22Rv1 (cell line): ENCODE measurements at regions not wholly inside any gene's neighbourhood (a gene's known extent, or its start where the extent isn't known, plus 50 kb on each side); places are given as distances from the start of the nearest gene placed in this dataset.

Source experiments
- CTCF ChIP-seq: fragments of 450-650 bp; IDR thresholded peaks from 2 replicates; pipeline ENCODE4 v1.5.1; 2017; ENCODE audit warnings: mild to moderate bottlenecking
- ZFX ChIP-seq: fragments of 450-650 bp; IDR thresholded peaks from 2 replicates; pipeline ENCODE4 v1.6.1; 2017; ENCODE audit warnings: antibody characterized with exemption, borderline replicate concordance

- TF ChIP-seq CTCF (peak; percentile 82), ZFX (no peak)
Observed at GRCh38 chr4:161252520-161253141, 911.2 kb downstream of the FSTL5 start.
